ENCODE measurements at regions not wholly inside any gene's neighbourhood (a gene's known extent, or its start where the extent isn't known, plus 50 kb on each side); places are given as distances from the start of the nearest gene placed in this dataset.

- Histone ChIP-seq H4K20me1 (ENCODE audit: insufficient read depth, low read length) (no peaks in the 10 kb centered on the region), H3K9me3 (ENCODE audit: insufficient read depth, low read depth, low read length) (no peaks in the 10 kb centered on the region), H3K9ac (ENCODE audit: low read length) (no peak overlapping the region), H3K27me3 (ENCODE audit: insufficient read depth, low read length) (no peaks in the 10 kb centered on the region), H3K27ac (ENCODE audit: low read depth, low read length) (no peak overlapping the region), H2AFZ (ENCODE audit: low read depth, low read length) (no peak overlapping the region), H3K36me3 (ENCODE audit: insufficient read depth, low read length) (no peaks in the 10 kb centered on the region), H3K4me1 (ENCODE audit: insufficient read depth, low read length) (no peaks in the 10 kb centered on the region), H3K4me3 (ENCODE audit: insufficient read depth, low read depth, low read length) (no peak overlapping the region), H3K79me2 (ENCODE audit: insufficient read depth, low read length) (no peaks in the 10 kb centered on the region), H3K4me2 (ENCODE audit: low read length) (no peak overlapping the region)
- H3K4me3 Mint-ChIP-seq (ENCODE audit: unreplicated experiment): no peak overlapping the region
- TF ChIP-seq CTCF (IDR thresholded peaks at IDR 0.05; ENCODE audit: insufficient read depth, low read depth, low read length): no peak
- no peak for TF ChIP-seq EZH2 (IDR thresholded peaks at IDR 0.05; ENCODE audit: insufficient read depth, low read length)
- no peaks in the 10 kb centered on the region for H3K36me3 Mint-ChIP-seq (ENCODE audit: low read depth, unreplicated experiment)
- no peak for DNase-seq (ENCODE audit: low read depth)
- H3K27me3 Mint-ChIP-seq (ENCODE audit: low read depth, unreplicated experiment): peaks cover 3% of the 10 kb centered on the region
- H3K27ac Mint-ChIP-seq (ENCODE audit: unreplicated experiment): no peak overlapping the region
- no peak for FAIRE-seq
- H3K4me1 Mint-ChIP-seq (ENCODE audit: low read depth, unreplicated experiment): no peaks in the 10 kb centered on the region
- H3K9me3 Mint-ChIP-seq (ENCODE audit: unreplicated experiment): peaks cover 3% of the 10 kb centered on the region
Observed at GRCh38 chr12:69115099-69115498, 124.3 kb upstream of the CPSF6 start.

DNA sequence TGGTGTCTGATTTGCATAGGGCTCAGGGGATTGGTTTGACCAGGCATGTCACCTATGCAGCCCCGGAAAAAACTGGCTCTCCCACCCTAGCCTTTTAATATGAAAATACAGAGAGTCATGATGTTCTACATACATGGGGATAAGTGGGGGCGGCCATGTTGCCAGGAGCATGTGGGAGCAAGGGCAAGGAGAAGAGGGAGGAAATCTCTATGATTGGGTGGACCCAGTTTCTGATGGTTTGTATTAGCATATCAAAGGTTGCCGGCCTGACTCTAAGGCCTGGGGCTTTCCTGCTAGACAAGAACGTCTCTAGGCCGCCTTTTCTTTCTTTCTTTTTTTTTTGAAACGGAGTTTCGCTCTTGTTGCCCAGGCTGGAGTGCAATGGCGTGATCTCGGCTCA is 123.4 kb upstream of the CPSF6 start:
- no peaks in the 10 kb centered on the region for H4K20me1 ChIP-seq (ENCODE audit: insufficient read depth, low read length)
- no peaks in the 10 kb centered on the region for H3K36me3 ChIP-seq (ENCODE audit: insufficient read depth, low read length)
- Mint-ChIP-seq H3K27ac (ENCODE audit: unreplicated experiment) (no peak overlapping the region), H3K4me1 (ENCODE audit: low read depth, unreplicated experiment) (no peaks in the 10 kb centered on the region), H3K36me3 (ENCODE audit: low read depth, unreplicated experiment) (no peaks in the 10 kb centered on the region), H3K27me3 (ENCODE audit: low read depth, unreplicated experiment) (peaks cover 3% of the 10 kb centered on the region), H3K4me3 (ENCODE audit: unreplicated experiment) (no peak overlapping the region), H3K9me3 (ENCODE audit: unreplicated experiment) (peaks cover 3% of the 10 kb centered on the region)
- no peak overlapping the region for H2AFZ ChIP-seq (ENCODE audit: low read depth, low read length)
- no peak for FAIRE-seq
- no peaks in the 10 kb centered on the region for H3K9me3 ChIP-seq (ENCODE audit: insufficient read depth, low read depth, low read length)
- no peaks in the 10 kb centered on the region for H3K79me2 ChIP-seq (ENCODE audit: insufficient read depth, low read length)
- H3K4me2 ChIP-seq (ENCODE audit: low read length): no peak overlapping the region
- no peaks in the 10 kb centered on the region for H3K4me1 ChIP-seq (ENCODE audit: insufficient read depth, low read length)
- no peak overlapping the region for H3K9ac ChIP-seq (ENCODE audit: low read length)
- no peaks in the 10 kb centered on the region for H3K27me3 ChIP-seq (ENCODE audit: insufficient read depth, low read length)
- DNase-seq (ENCODE audit: low read depth): no peak
- no peak overlapping the region for H3K27ac ChIP-seq (ENCODE audit: low read depth, low read length)
- TF ChIP-seq EZH2 (IDR thresholded peaks at IDR 0.05; ENCODE audit: insufficient read depth, low read length) (no peak), CTCF (IDR thresholded peaks at IDR 0.05; ENCODE audit: insufficient read depth, low read depth, low read length) (no peak)
- H3K4me3 ChIP-seq (ENCODE audit: insufficient read depth, low read depth, low read length): no peak overlapping the region

DNA sequence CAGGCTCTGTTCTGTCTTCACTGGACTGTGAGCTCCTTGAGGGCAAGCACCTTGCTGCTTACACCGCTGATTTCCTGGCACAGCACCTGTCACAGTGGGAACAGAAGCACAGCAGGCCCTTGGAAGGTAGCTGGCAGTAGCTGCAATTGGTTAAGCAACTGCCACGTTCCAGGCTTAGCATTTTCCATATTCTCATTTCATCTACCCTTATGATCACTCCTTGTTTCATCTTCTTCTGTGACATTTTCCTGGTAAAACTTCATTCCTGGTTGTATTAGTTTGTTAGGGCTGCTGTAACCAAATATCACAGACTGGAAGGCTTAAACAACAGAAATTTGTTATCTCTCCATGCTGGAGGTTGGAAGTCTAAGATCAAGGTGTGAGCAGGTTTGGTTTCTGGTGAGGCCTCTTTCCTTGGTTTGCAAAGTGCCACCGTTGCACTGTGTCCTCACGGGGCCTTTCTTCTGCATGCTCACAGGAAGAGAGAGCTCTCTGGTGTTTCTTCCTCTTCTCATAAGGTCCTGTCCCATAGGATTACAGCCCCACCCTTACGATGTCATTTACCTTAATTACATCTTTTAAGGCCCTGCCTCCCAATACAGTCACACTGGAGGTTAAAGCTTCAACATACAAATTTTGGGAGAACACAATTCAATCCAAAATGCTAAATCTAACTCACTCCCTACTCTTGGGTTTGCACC is 121.7 kb upstream of the CPSF6 start:
- no peak overlapping the region for H2AFZ ChIP-seq (ENCODE audit: low read depth, low read length)
- H3K9me3 ChIP-seq (ENCODE audit: insufficient read depth, low read depth, low read length): no peaks in the 10 kb centered on the region
- H3K4me1 ChIP-seq (ENCODE audit: insufficient read depth, low read length): no peaks in the 10 kb centered on the region
- no peak for DNase-seq (ENCODE audit: low read depth)
- no peaks in the 10 kb centered on the region for H4K20me1 ChIP-seq (ENCODE audit: insufficient read depth, low read length)
- H3K36me3 ChIP-seq (ENCODE audit: insufficient read depth, low read length): no peaks in the 10 kb centered on the region
- TF ChIP-seq CTCF (IDR thresholded peaks at IDR 0.05; ENCODE audit: insufficient read depth, low read depth, low read length) (no peak), EZH2 (IDR thresholded peaks at IDR 0.05; ENCODE audit: insufficient read depth, low read length) (no peak)
- Mint-ChIP-seq H3K9me3 (ENCODE audit: unreplicated experiment) (peaks cover 3% of the 10 kb centered on the region), H3K4me3 (ENCODE audit: unreplicated experiment) (no peak overlapping the region), H3K4me1 (ENCODE audit: low read depth, unreplicated experiment) (no peaks in the 10 kb centered on the region), H3K27ac (ENCODE audit: unreplicated experiment) (no peak overlapping the region), H3K27me3 (ENCODE audit: low read depth, unreplicated experiment) (peaks cover 3% of the 10 kb centered on the region), H3K36me3 (ENCODE audit: low read depth, unreplicated experiment) (no peaks in the 10 kb centered on the region)
- no peak overlapping the region for H3K4me2 ChIP-seq (ENCODE audit: low read length)
- no peak overlapping the region for H3K27ac ChIP-seq (ENCODE audit: low read depth, low read length)
- FAIRE-seq: no peak
- H3K9ac ChIP-seq (ENCODE audit: low read length): no peak overlapping the region
- no peaks in the 10 kb centered on the region for H3K27me3 ChIP-seq (ENCODE audit: insufficient read depth, low read length)
- no peak overlapping the region for H3K4me3 ChIP-seq (ENCODE audit: insufficient read depth, low read depth, low read length)
- H3K79me2 ChIP-seq (ENCODE audit: insufficient read depth, low read length): no peaks in the 10 kb centered on the region
